Esophagus muscularis mucosa (tissue), 4 donors: ENCODE measurements at regions not wholly inside any gene's neighbourhood (a gene's known extent, or its start where the extent isn't known, plus 50 kb on each side); places are given as distances from the start of the nearest gene placed in this dataset.

ENCODE experiments used
- DNase-seq: peaks from one replicate; pipeline ENCODE4 v3.0.0-alpha.2; 2017; ENCODE audit errors: extremely low spot score
- H3K27ac ChIP-seq, 4 donors: fragments of 200-600 bp; sonication (generic); replicated peaks in 1 of 4; 1 replicate in 3 of 4; 2 replicates in 1 of 4; pipeline ENCODE4 v1.5.1; 2016 to 2019; ENCODE audit warnings: mild to moderate bottlenecking in 1 of 4
- H3K27me3 ChIP-seq, 4 donors: fragments of 200-600 bp; sonication (generic); one replicate each; pipeline versions ENCODE4 v1.5.1 to v1.6.0; 2016 to 2019
- H3K36me3 ChIP-seq, 4 donors: fragments of 200-600 bp; sonication (generic); one replicate each; pipeline ENCODE4 v1.5.1; 2016 to 2019
- H3K4me1 ChIP-seq, 4 donors: fragments of 200-600 bp; sonication (generic); one replicate each; pipeline ENCODE4 v1.5.1; 2016 to 2019
- H3K4me3 ChIP-seq, 4 donors: fragments of 200-600 bp; sonication (generic); 1 replicate in 2 of 4; 2 replicates in 2 of 4; pipeline ENCODE4 v1.5.1; 2016 to 2019; ENCODE audit warnings: mild to moderate bottlenecking in 4 of 4, moderate library complexity in 1 of 4
- H3K9me3 ChIP-seq, 4 donors: fragments of 200-600 bp; sonication (generic); 1 replicate in 3 of 4; 2 replicates in 1 of 4; pipeline ENCODE4 v1.5.1; 2016 to 2019
- CTCF ChIP-seq, 3 experiments: fragments of 200-600 bp in 2 of 3; fragments of 450-650 bp in 1 of 3; sonication (generic) in 2 of 3; IDR thresholded peaks; one replicate each; pipeline ENCODE4 v1.5.1; 2017 to 2019; ENCODE audit warnings: antibody characterized with exemption in 3 of 3, mild to moderate bottlenecking in 2 of 3, moderate library complexity in 1 of 3
- EP300 ChIP-seq: sonication (generic); formaldehyde crosslinking; IDR thresholded peaks from one replicate; pipeline ENCODE4 v1.6.1; 2017; ENCODE audit warnings: antibody characterized with exemption
- POLR2A ChIP-seq: fragments of 450-650 bp; IDR thresholded peaks from one replicate; pipeline ENCODE4 v1.6.1; 2017; ENCODE audit warnings: antibody characterized with exemption, moderate library complexity, mild to moderate bottlenecking, low read depth
- POLR2AphosphoS5 ChIP-seq, 2 donors: sonication (generic); formaldehyde crosslinking; IDR thresholded peaks; one replicate each; pipeline ENCODE4 v1.6.1; 2017; ENCODE audit warnings: antibody characterized with exemption in 2 of 2
- WGBS: methylation state at CpG from one replicate; pipeline ENCODE4 v1.1.5; 2018; 5-methylcytosine and 5-hydroxymethylcytosine counted together
- intact Hi-C: fragments of 100-400 bp; cut with DNase I; formaldehyde crosslinking; loops from one replicate; pipeline ENCODE4 v1.15.1; 2023

- DNase-seq: no peak
- no peaks in the 10 kb centered on the region for H3K27me3 ChIP-seq
- no peaks in the 10 kb centered on the region for H3K36me3 ChIP-seq
- intact Hi-C loops: no loop called here
- WGBS: 67% methylated on average over 1 of the region's 1 CpG
- peaks cover 0 to 7% (median 0%) of the 10 kb centered on the region in 4 donors for H3K4me1 ChIP-seq
- no peaks in the 10 kb centered on the region for H3K9me3 ChIP-seq
- no peak overlapping the region for H3K4me3 ChIP-seq
- no peak for TF ChIP-seq POLR2A
- no peak overlapping the region for H3K27ac ChIP-seq
These were observed 321.6 kb upstream of the LRRC7 start for GRCh38 chr1:69246109-69246508.

GRCh38 chr1:69246710-69247109 is 321.0 kb upstream of the LRRC7 start:
- no peak overlapping the region for H3K27ac ChIP-seq
- H3K36me3 ChIP-seq: no peaks in the 10 kb centered on the region
- no peaks in the 10 kb centered on the region for H3K27me3 ChIP-seq
- 23% methylated on average over 2 of the region's 2 CpGs for WGBS
- H3K9me3 ChIP-seq: no peaks in the 10 kb centered on the region
- DNase-seq: no peak
- no peak overlapping the region for H3K4me3 ChIP-seq
- H3K4me1 ChIP-seq: peaks cover 0 to 7% (median 0%) of the 10 kb centered on the region in 4 donors
- intact Hi-C loops: no loop called here
- TF ChIP-seq POLR2A (no peak), EP300 (no peak), CTCF (IDR thresholded peaks at IDR 0.05) (no peak), POLR2AphosphoS5 (IDR thresholded peaks at IDR 0.05) (no peak)

- H3K4me3 ChIP-seq: no peak overlapping the region
- H3K27ac ChIP-seq: no peak overlapping the region
- no peaks in the 10 kb centered on the region for H3K36me3 ChIP-seq
- DNase-seq: no peak
- intact Hi-C loops: no loop called here
- H3K27me3 ChIP-seq: no peaks in the 10 kb centered on the region
- H3K9me3 ChIP-seq: no peaks in the 10 kb centered on the region
- WGBS: 82% methylated on average over 4 of the region's 4 CpGs
- no peak for TF ChIP-seq CTCF (IDR thresholded peaks at IDR 0.05)
- no peak for TF ChIP-seq POLR2A
- no peak for TF ChIP-seq POLR2AphosphoS5 (IDR thresholded peaks at IDR 0.05)
- TF ChIP-seq EP300: no peak
- no peaks in the 10 kb centered on the region for H3K4me1 ChIP-seq
These were observed 315.0 kb upstream of the LRRC7 start for GRCh38 chr1:69252696-69253095.

GRCh38 chr1:69256036-69256435 is 311.7 kb upstream of the LRRC7 start:
- intact Hi-C loops: no loop called here

GRCh38 chr1:69258842-69259241 is 308.9 kb upstream of the LRRC7 start:
- intact Hi-C loops: no loop called here
- TF ChIP-seq POLR2A: no peak
- no peak for TF ChIP-seq EP300
- TF ChIP-seq CTCF (IDR thresholded peaks at IDR 0.05): no peak
- TF ChIP-seq POLR2AphosphoS5 (IDR thresholded peaks at IDR 0.05): no peak
- WGBS: 24% methylated on average over 1 of the region's 1 CpG
- no peaks in the 10 kb centered on the region for H3K27me3 ChIP-seq
- peaks cover 0 to 3% (median 2%) of the 10 kb centered on the region in 4 donors for H3K4me1 ChIP-seq
- no peak overlapping the region for H3K27ac ChIP-seq
- no peak for DNase-seq
- no peaks in the 10 kb centered on the region for H3K36me3 ChIP-seq
- H3K4me3 ChIP-seq: no peak overlapping the region
- no peaks in the 10 kb centered on the region for H3K9me3 ChIP-seq

More at GRCh38 chr1:69256036-69256435, 311.7 kb upstream of the LRRC7 start:
- Histone ChIP-seq H3K27ac (no peak overlapping the region), H3K4me1 (no peaks in the 10 kb centered on the region), H3K4me3 (no peak overlapping the region), H3K36me3 (no peaks in the 10 kb centered on the region), H3K9me3 (no peaks in the 10 kb centered on the region), H3K27me3 (no peaks in the 10 kb centered on the region)
- WGBS: 91% methylated on average over 1 of the region's 1 CpG
- TF ChIP-seq POLR2A (no peak), EP300 (no peak), CTCF (IDR thresholded peaks at IDR 0.05) (no peak), POLR2AphosphoS5 (IDR thresholded peaks at IDR 0.05) (no peak)
- DNase-seq: no peak
